Ishikawa (cell line): ENCODE measurements at regions not wholly inside any gene's neighbourhood (a gene's known extent, or its start where the extent isn't known, plus 50 kb on each side); places are given as distances from the start of the nearest gene placed in this dataset.

Experiments
- CEBPB ChIP-seq: IDR thresholded peaks from 2 replicates; pipeline ENCODE4 v1.6.1; 2012
- CREB1 ChIP-seq: IDR thresholded peaks from 2 replicates; pipeline ENCODE4 v1.6.1; 2012; ENCODE audit warnings: low read depth
- EGR1 ChIP-seq: IDR thresholded peaks from 2 replicates; pipeline ENCODE4 v1.6.1; 2012
- EP300 ChIP-seq: IDR thresholded peaks from 2 replicates; pipeline ENCODE4 v1.6.1; 2012; ENCODE audit warnings: borderline replicate concordance
- FOXM1 ChIP-seq: IDR thresholded peaks from 2 replicates; pipeline ENCODE4 v1.6.1; 2012; ENCODE audit warnings: low read depth, borderline replicate concordance
- MAX ChIP-seq: IDR thresholded peaks from 2 replicates; pipeline ENCODE4 v1.6.1; 2012
- NFIC ChIP-seq: IDR thresholded peaks from 2 replicates; pipeline ENCODE4 v1.6.1; 2012
- RAD21 ChIP-seq: IDR thresholded peaks from 2 replicates; pipeline ENCODE4 v1.6.1; 2012; ENCODE audit warnings: low read depth
- TAF1 ChIP-seq: IDR thresholded peaks from 2 replicates; pipeline ENCODE4 v1.6.1; 2012; ENCODE audit warnings: low read depth, mild to moderate bottlenecking
- TEAD4 ChIP-seq: IDR thresholded peaks from 2 replicates; pipeline ENCODE4 v1.6.1; 2012
- USF1 ChIP-seq: IDR thresholded peaks from 2 replicates; pipeline ENCODE4 v1.6.1; 2012
- YY1 ChIP-seq: IDR thresholded peaks from 2 replicates; pipeline ENCODE4 v1.6.1; 2012; ENCODE audit warnings: low read depth
- ZBTB7A ChIP-seq: IDR thresholded peaks from 2 replicates; pipeline ENCODE4 v1.6.1; 2012; ENCODE audit warnings: low read depth
- TF ChIP-seq, protein P1 (sequence below): IDR thresholded peaks from 2 replicates; pipeline ENCODE4 v1.6.1; 2012; ENCODE audit warnings: low read depth, mild to moderate bottlenecking

DNA sequence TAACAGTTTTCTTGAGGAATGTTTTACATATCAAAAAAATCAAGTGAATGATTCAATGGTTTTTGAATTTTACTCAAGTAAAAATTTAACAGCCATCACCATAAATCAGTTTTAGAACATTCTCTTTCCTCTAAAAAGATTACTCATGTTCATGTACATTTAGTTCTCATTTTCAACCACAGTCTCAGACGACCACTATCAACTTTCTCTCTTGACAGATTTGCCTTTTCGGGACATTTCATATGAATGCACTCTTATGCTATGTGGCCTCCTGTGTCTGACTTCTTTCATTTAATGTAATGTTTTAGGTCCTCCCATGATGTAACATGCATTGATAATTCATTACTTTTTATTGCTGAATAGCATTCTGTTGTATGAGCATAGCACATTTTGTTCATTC, 309.3 kb upstream of the PLSCR5 start:
- TF ChIP-seq, protein P1, sequence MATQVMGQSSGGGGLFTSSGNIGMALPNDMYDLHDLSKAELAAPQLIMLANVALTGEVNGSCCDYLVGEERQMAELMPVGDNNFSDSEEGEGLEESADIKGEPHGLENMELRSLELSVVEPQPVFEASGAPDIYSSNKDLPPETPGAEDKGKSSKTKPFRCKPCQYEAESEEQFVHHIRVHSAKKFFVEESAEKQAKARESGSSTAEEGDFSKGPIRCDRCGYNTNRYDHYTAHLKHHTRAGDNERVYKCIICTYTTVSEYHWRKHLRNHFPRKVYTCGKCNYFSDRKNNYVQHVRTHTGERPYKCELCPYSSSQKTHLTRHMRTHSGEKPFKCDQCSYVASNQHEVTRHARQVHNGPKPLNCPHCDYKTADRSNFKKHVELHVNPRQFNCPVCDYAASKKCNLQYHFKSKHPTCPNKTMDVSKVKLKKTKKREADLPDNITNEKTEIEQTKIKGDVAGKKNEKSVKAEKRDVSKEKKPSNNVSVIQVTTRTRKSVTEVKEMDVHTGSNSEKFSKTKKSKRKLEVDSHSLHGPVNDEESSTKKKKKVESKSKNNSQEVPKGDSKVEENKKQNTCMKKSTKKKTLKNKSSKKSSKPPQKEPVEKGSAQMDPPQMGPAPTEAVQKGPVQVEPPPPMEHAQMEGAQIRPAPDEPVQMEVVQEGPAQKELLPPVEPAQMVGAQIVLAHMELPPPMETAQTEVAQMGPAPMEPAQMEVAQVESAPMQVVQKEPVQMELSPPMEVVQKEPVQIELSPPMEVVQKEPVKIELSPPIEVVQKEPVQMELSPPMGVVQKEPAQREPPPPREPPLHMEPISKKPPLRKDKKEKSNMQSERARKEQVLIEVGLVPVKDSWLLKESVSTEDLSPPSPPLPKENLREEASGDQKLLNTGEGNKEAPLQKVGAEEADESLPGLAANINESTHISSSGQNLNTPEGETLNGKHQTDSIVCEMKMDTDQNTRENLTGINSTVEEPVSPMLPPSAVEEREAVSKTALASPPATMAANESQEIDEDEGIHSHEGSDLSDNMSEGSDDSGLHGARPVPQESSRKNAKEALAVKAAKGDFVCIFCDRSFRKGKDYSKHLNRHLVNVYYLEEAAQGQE, result no peak
- no peak for TF ChIP-seq EP300
- TF ChIP-seq USF1, result no peak
- TF ChIP-seq ZBTB7A, result no peak
- no peak for TF ChIP-seq FOXM1
- no peak for TF ChIP-seq CREB1
- TF ChIP-seq MAX, result no peak
- no peak for TF ChIP-seq YY1
- TF ChIP-seq EGR1, result no peak
- no peak for TF ChIP-seq NFIC
- no peak for TF ChIP-seq TAF1
- no peak for TF ChIP-seq CEBPB
- TF ChIP-seq TEAD4, result no peak
- TF ChIP-seq RAD21, result no peak
